8988T (cell line): ENCODE measurements at regions not wholly inside any gene's neighbourhood (a gene's known extent, or its start where the extent isn't known, plus 50 kb on each side); places are given as distances from the start of the nearest gene placed in this dataset.
"Not testable (repeated sequence)": the region's sequence is repeated elsewhere in the genome, so short reads cannot be mapped to it uniquely, and the experiment has no call there.

Experiments
- DNase-seq: peaks from one replicate; pipeline ENCODE4 v3.0.0; 2011

DNA sequence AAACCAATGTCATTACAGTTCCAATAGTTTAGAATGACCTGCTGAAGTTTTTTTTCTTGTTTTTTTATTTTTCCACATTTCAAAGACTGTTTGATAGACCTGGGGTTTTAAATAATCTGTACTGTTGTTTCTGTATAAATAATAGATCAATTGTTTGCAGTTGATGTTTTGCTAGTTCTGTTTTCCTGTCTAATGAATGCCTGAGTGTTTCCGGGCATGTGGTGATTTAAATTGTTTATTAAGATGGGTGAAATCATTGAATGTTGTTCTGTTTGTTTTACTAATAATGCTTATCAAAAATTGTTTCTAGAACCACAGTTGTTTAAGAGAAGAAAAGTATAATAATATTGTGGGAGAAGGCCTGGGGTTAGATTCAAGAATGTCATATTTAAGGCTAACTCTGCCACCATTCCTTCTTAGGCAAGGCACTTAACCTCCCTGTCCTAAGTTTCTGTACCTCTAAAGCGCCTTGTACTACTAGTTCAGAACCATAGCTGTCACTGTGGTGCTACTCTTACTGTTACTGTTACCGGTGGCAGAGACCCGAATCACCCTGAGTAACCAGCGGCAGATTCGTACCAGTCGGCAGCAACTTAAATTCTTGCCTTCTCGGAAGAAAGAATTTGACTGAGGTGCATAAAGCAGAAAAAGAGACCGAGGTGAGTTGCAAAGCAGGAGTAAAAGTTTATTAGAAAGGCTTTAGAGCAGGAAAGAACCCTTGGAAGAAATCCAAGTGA lies 1014.1 kb downstream of the REEP3 start:
- no peak for DNase-seq

DNA sequence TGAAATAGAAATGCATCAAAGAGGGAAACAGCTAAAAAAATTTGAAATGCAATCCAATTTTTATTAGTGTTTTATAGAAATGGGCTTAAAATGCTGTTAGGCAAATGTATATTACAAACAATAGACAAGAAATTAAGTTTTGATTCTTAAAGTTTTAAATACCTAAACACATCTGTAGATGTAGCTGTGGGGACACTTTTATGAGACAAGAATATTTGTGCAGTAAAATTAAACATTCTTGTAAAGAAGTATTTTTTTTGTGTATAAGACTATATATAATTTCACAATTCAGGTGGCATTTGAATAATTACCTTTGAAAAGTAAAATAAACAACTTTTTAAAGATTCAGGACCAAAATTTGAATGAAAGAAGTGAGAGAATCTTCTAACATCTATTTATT lies 1015.9 kb downstream of the REEP3 start:
- DNase-seq, result no peak

DNA sequence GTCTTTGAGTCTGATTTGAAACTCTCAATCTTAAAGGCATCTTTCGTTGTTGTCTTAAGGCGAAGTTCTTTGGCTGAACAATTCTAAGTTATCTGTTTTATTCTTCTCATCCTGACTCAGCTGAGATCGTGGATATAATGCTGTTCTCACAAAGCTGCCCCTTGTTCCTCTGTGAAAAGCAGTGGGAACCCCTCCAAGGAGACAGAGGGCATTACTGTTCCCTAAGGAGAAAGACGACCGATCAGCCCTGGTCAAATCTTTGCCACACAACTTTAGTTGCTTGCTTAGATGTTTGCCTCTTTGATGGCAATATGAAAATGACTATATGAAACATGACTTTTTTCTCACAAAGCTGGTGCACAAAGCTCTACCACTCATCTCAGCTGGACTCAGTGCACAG lies 1016.7 kb downstream of the REEP3 start:
- no peak for DNase-seq

DNA sequence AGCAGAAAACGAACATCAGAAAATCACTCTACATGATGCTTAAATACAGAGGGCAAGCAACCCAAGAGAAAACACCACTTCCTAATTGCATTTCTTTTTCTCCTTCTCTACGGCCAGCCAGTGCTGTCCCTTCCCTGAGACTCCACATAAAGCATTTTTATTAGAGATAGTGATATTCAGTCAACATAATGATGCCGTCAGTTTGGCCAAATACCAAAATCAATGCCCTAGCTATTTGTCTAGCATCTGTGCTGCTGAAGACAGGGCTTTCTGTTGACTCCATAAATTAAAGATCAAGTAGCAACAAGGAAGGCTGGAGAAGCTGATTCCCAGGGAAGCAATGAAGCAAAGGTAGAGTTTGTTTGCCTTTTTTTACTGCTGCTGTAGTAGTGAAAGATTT lies 1024.9 kb downstream of the REEP3 start:
- DNase-seq, result no peak

DNA sequence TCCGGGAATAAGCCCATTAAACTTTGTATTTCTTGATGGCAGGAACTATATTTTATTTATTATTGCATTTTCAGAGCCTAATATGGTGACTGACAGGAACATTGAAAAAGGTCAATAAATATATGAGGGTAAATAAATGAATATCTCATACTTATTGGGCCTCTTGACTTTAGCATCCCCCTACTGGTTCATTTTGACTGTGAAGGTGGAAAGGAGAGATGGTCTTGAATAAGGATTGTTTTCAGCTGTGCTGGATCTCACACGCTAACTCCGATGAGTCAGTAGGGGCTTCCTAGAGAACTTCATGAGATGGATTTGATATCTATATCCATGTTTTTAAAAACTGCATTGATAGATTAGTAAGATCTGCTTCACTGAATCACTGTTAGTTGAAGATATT lies 1026.0 kb downstream of the REEP3 start:
- no peak for DNase-seq

DNA sequence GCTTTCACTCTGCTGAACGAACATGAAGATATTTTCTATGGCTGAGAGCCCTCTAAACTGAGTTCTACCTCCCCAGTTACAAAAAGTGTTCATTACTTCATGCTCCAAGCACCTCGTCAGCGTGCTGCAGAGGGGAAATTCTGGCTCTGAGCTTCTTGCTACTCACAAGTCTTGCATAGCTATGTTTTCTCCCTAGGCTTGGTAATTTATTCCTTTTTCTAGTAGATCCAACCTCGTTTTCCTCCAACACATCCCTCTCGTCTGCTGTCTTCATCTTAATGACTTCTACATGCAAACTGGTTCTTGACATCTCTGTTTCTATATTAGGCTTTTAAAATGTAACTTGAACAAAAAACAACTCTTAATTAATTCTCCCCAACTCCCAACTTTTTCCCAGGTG lies 1034.5 kb downstream of the REEP3 start:
- no peak for DNase-seq

DNA sequence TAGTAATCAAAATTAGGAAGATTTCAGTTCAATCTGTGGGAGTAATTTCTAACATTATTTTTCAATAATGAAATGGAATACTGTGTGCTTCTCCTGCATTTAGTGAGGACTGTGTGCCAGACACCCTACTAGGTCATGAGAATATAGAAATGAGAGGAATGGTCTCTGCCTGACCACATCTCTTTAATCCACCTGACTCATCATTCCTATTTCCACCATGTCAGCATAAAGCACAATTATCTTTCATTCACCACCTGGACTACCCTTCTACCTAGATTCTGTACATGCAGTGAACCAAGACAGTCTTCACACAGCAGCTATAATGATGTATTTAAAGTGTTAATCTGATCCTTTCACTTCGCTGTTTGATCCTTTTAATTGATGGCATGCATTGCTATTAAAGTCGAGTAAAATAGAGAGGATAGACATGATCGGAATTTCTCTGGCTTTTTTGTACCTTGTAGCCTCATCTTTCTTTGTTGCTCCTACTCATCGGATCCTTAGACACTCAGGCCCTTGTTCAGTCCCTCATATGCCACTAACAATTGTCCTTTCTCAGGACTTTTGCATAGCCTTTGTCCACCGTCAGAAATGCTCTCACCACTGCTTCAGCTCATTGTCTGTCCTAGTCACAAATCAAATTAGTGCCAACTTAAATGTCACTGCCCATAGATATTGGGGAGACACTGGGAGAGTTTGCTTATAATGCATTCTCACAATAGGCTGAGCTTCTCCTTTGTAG lies 1037.1 kb downstream of the REEP3 start:
- DNase-seq, result no peak

DNA sequence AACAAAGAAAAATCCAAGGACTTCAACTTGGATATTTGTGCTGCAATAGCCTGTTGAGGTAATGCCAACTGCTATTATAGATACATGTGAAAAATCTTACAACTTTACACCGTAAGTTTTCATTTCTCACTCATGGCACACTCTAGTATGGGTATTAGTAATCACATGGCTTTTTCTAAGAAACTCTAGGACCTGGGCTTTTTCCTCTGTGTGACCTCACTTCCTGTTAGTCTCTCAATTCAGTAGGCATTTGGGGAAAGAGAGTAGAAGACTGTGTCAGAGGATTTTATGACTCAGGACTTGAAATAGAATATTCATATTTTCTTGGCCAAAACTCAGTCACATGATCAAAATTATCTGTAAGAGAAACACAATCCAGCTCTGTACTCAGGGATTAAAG lies 1049.9 kb downstream of the REEP3 start:
- no peak for DNase-seq

DNA sequence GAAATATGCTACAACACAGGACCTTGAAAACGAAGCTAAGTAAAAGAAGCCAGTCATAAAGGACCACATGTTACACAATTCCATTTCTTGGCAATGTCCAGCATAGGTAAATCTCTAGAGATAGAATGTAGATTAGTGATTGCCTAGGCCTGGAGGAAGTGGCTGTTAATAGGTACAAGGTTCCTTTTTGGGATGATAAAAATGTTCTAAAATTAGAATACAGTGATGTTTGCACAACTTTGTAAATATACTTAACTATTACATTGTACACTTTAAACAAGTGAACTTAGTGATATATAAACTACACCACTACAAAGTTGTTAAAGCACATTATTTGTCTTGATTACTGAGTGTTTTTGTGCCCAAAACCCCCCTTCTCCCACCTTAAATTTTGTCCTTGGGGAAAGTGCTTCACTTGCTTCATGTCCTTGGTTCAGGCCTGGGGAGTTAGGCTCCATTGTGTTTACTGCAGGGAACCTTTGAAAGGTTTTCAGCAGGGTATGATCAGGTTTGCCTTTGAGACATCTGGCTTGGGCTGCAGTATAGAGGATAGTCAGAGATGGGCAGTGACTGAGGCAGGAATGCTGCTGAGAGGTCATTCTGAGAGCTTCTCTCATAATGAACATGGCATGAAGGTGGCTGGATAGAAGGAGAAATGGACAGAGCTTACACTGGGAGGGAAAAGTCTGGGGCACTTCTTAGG lies 1052.6 kb downstream of the REEP3 start:
- DNase-seq, result no peak

DNA sequence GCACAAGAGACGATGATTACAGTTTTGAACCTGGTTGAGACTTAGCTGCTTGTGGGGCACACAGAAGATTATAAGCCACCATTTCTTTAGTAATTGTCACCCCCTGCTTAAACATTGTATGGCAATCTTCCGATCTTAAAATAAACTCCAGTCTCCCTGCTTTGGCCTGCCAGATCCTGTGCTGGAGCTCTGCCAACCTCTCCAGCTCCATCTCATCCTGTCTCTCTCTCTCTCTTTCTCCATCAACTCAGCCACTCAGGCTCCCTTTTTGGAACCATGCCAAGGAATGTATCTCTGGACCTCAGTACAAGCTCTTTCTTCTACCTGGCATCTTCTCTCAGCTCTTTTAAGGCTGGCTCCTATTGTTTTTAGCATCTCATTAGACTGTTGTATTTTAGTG lies 1053.2 kb downstream of the REEP3 start:
- no peak for DNase-seq

DNA sequence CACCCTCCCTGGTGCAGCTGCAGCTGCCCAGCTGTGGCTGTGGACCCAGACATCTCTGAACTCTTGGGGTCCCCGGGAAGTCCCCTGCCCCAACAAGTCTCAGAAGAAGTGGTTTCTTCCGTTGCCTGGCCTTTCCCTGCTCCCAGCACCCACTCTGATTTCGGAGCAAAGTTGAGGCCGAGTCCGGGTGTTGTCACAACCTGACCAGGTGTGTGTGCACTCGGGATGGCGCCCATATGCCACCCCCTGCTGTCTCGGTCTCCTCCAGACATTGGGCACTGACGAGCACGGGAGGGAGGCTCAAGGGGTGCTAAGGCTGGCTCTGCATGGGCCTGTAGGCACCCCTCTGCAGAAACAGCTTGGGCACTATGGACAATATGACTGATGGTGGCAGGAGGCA lies 1055.3 kb downstream of the REEP3 start:
- no peak for DNase-seq

DNA sequence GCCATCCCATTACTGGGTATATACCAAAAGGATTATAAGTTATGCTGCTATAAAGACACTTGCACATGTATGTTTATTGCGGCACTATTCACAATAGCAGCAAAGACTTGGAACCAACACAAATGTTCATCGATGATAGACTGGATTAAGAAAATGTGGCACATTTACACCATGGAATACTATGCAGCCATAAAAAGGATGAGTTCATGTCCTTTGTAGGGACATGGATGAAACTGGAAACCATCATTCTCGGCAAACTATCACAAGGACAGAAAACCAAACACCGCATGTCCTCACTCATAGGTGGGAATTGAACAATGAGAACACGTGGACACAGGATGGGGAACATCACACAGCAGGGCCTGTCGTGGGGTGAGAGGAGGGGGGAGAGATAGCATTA lies 1057.6 kb downstream of the REEP3 start:
- not testable (repeated sequence) for DNase-seq

DNA sequence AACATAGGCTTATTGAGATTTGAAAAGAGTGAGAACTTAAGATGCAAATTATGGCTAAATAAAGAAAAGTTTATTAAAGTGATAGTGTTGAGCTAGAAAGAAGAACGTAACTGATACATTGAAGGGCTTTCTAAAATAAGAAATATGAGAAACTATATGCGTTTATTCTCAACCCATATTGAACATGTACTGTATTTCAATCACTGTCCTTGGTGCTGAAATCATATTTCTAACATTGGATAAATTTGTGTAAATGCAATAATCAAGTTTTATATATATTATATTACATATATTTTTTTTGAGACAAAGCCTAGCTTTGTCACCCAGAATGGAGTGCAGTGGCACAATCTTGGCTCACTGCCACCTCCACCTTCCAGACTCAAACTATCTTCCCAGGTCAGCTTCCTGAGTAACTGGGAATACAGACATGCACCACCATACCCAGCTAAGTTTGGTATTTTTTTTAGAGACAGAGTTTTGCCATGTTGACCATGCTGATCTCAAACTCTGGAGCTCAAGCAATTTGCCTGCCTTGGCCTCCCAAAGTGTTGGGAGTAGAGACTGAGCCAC lies 1065.8 kb downstream of the REEP3 start:
- no peak for DNase-seq

DNA sequence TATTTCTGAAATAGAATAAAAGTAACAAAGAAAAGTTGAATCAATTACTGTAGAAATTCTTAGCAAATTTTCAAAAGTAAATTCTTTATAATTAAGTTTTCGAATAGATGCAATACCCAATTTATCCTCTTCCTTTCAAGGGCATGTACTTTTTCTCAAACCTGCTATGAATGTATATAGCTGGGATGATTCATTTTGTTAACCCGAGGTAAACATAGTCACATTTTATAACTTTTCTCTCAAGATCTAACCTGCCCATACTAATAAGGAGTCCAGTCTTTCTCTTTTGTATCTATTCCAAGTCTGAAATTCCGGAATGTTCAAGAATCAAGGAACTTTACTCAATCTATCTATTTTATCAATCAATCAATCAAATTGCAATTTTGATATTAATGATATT lies 1072.9 kb downstream of the REEP3 start:
- no peak for DNase-seq

DNA sequence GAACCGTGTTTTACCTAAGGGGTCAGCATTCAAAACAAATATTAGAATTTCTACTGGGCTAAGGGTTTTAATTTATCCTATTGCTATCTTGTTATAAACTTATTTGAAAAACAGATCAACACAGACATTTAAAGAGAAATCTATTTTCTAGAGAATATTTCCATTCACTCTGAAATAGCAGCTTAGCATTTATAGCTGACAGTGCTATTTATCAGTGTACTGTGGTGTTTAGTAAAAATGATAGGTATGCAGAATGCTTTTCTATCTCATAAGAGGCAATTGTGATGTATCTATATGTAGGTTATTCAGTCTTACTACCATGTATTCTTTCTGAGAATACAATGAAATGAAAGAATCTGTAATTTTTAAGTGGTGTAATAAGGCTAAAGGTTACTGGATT lies 1077.4 kb downstream of the REEP3 start:
- DNase-seq, result no peak

DNA sequence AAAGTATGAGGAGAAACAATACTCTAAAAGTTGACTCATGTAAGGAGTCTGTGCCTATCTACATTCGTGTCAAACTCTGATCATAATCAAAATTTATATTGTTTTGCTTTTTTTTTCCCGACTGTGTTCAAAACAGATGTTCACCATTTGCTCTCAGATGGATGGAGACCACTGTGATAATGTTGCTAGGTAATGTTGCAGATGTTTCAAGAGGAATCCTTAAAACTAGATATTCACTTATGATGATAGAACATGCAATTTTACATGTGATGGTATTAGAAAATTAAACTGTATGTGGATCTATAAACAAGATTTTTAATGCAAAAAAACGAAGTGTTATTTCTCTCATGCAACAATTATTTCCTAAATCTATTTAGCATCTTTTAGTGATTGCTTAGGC lies 1080.1 kb downstream of the REEP3 start:
- DNase-seq, result no peak

DNA sequence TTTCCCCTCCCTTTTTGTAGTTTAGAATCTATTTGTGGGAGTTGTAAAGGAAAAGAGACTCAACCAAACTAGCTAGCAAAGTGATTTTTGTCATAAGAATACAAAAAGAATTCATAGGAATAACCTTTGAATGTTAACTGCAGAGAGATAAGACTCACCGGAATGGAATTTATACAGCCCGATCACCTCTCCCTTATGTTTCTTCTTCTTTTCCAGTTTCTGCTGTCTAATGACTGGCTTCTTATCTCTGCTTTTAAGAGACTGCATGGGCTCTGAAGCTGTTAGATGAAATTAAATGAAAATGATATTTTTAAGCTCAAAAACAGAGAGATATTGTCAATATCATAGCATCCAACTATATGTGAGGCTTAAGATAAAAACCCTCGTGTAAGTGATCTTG lies 1095.9 kb downstream of the REEP3 start:
- no peak for DNase-seq

DNA sequence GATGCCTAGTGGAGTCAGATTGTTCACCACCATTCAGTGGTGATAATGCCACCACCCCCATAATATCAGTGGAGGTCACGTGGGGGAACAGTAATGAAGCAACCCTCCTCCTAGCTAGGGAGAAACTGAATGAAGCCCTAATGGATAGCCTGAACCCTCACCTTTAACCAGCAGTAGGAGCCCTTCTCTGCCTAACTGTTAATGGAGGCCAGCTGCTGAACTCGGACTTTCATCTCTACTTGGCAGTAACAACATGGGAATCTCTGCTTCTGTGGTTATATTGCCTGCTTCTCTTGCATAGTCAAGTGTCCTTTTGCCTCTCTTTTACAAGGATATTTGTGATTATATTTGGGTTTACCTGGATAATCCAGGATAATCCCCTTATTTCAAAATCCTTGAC lies 1097.9 kb downstream of the REEP3 start:
- no peak for DNase-seq

DNA sequence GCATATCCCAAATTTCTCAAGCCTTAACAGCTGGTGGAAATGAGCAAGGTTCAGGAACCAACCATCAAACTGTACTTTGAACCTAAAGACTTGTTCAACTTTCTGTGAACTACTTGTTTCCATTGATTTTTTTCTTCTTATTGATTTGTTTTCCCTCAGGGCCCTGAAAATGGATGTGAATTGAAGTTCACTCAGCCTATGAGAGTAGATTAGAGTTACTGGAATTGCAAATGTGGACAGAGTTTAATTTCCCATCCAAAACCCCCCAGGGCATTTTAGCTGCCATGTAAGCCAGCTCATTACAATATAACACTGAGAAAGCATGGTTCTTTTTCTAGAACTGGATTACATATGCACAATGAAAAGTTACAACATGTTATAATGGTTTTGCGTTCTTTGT lies 1105.7 kb downstream of the REEP3 start:
- no peak for DNase-seq

DNA sequence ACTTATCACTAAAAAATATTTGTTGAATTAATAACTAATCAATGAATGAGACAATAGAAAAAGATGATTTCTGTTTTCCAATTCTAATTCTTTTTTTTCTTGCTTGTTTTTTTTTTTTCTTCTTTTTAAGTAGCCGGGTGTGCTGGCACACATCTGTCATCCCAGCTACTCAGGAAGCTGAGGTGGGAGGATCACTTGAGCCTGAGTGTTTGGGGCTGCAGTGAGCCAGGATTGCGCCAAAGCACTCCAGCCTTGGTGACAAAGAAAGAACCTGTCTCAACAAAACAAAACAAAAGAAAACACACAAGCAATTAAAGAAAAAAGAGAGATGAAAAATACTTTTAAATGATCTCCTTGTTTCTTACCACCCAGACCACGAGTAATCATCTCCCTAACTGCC lies 1109.3 kb downstream of the REEP3 start:
- DNase-seq, result no peak

DNA sequence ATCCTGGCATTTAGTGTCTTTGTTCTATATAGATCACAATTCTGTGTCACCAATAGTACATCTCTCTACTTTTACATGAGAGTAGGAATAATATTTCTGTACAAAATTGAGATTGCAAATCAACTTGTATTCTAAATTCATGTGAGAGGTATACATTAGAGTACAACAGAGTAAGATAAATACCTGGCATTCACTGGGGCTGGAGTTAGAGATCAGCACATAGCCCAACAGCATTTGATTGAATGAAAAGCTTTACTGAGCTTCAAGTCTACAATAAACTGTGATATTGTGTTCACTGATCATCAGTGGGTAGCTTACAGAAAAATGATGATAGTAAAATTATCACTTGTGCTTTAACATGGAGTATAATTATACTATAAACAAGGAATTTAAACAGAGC lies 1114.7 kb downstream of the REEP3 start:
- DNase-seq, result no peak

DNA sequence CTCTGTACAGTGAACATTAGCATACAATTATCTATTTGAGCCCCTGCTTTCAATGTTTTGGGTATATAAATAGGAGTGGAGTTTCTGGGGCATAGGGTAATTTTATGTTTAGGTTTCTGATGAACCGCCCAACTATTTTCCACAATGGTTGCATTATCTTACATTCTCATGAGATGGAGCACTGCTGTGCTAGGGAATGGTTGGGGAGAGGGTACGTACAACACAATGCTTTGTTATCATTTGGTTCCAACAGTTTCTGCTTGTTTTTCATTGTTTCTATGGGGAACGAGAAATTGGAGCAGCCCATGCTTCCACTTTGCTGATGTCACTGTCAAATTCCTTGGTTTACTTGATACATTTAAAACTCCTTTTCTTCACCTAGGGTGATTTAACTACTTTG lies 1115.3 kb downstream of the REEP3 start:
- DNase-seq, result no peak

DNA sequence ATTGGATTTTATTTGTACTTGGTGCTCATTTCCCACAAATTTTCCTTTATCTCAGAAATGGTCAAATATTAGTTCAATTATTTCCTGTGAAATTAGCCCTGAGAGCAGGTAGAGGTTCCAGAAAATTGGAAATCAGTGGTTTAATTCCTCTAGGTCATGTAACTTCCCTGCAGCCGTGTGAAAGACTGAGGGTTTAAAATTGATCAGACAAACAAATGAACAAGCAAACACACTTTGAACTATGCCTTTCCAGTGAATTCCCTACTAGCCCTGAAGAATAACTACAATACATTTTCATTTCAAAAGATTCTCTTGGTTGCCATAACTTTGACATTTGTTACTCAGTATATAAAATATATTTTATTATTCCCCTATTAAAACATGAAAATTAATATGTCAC lies 1116.7 kb downstream of the REEP3 start:
- no peak for DNase-seq

DNA sequence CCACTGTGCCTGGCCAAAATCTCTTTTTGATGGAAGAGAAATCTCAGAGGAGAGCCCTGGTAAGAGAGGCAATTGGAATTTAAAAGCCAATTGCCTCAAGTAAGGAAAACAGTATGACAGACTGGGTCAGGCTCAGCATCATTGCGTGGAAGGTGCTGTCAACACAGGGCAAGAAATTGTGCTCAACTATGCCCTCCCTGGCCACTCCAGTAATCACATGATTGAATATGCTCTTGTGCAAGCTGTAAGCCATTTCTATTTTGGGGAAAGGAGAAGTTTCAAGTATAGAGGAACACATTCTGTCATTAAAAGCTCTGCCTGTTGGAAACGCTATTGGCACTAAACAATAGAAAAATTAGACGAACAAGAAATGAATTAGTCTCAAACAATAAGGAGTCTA lies 1127.7 kb downstream of the REEP3 start:
- DNase-seq, result no peak
